EL (cell line): ENCODE measurements at regions not wholly inside any gene's neighbourhood (a gene's known extent, or its start where the extent isn't known, plus 50 kb on each side); places are given as distances from the start of the nearest gene placed in this dataset.
A peak's percentile ranks its signal among the peaks of the same experiment; 100 is the strongest.

Source experiments
- DNase-seq: peaks from one replicate; pipeline ENCODE4 v3.0.0-alpha.2; 2016

DNA sequence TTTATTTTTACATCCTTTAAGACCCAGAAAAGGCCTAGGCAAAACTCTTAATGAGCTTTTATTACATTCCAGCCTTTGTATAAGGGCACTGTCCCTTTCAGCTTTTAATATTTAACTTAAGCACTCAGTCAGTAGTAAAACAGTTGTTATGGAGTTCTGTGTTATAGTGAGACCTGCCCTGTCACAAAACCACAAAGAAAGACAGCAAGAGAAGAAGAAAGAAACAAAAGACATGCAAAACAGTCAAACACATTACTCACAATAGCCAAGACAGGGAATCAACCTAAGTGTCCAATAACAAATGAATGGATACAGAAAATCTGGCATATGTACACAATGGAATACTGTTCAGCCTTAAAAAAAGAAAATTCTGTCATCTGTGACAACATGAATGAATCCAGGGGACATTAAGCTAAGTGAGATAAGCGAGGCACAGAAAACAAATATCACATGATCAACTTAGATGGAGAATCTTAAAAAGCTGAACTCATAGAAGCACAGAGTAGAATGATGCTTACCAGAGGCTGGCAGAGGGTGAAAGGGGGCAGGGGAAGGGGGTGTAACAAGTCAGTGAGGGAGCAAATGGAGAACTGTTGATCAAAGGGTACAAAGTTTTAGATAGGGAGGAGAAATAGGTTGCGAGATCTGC lies 63.8 kb upstream of the CCNG1 start:
- DNase-seq: no peak

GRCh38 chr5:163377982-163378381 lies 59.4 kb upstream of the CCNG1 start:
- DNase-seq: no peak

- peak; percentile 34 for DNase-seq
These were observed 57.9 kb upstream of the CCNG1 start for GRCh38 chr5:163379298-163380155.

DNA sequence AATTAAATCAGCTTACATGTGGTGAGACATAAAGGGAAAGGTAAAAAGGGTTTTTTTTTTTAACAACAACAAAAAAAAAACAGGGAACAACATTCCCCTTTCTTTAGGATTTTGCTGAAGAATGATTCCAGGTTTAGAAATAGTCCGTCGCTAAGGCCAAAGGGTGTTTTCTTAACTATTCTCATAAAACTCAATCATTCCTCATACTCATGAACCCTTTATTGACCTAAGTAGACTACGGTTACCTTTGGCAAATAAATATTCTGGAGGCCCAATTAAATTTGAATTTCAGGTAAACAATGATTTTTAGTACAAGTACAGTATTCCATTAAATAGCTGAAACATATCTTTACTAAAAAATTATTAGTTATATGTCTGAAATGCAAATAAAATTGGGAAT lies 55.6 kb upstream of the CCNG1 start:
- DNase-seq: no peak

DNA sequence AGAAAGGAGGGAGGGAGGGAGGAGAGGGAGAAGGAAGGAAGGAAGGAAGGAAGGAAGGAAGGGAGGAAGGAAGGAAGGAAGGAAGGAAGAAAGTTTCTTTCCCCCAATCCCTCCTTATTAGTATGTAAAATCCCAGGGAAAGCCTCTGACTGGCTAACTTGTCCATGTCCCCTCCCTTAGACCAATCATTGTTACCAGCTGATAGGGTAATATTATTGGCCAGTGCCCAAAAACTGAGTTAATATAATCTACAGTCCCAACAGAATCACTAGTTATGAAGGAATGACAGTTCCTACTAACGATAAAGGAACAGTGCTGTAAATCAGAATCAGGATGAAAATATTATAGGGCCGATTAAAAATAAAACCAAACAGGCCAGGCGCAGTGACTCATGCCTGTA lies 53.6 kb upstream of the CCNG1 start:
- DNase-seq: no peak

- DNase-seq: no peak
These were observed 52.7 kb upstream of the CCNG1 start for GRCh38 chr5:163384669-163385068.

DNA sequence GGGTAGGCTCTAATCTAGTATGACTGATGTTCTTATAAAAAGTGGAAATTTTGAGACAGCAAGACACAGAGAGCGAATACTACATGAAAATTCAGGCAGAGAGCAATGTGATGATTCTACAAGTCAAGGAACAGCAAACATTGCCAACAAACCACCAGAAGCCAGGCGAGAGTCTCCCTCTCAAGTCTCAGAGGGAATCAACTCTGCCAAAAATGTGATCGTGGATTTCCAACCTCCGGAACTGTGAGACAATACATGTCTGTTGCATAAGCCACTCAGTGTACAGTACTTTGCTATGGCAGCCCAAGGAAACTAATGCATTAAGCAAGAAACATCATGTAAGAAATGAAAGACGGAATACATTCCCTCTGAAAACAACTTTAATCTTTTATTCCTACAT lies 52.1 kb upstream of the CCNG1 start:
- no peak for DNase-seq

GRCh38 chr5:163385824-163386223 lies 51.6 kb upstream of the CCNG1 start:
- DNase-seq: no peak

DNA sequence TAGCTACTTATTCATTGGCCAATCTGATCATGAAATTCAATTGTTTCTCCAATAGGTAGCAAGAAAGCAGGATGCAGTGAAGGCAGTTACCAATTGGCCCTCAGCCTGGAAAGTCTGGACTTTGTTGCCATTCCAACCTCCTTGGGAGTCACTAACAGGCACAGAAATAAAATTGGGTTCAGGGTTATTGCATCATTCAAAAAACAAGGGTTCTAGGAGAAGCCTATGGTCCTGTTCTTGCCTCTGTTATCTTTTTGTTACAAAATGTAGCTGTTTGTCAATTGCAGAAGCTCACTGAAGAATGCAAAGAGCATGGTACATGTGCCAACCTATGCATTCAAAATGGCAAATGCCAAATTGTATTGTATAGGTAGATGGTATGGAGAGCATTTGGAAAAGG lies 51.0 kb upstream of the CCNG1 start:
- DNase-seq: no peak

GRCh38 chr5:163387589-163388343 lies 49.6 kb upstream of the CCNG1 start:
- DNase-seq: no peak
